Neural cell (in vitro differentiated cells): ENCODE measurements at regions not wholly inside any gene's neighbourhood (a gene's known extent, or its start where the extent isn't known, plus 50 kb on each side); places are given as distances from the start of the nearest gene placed in this dataset.

Source experiments
- CTCF ChIP-seq: fragments of 450-650 bp; IDR thresholded peaks from 2 replicates; pipeline ENCODE4 v1.5.1; 2014; ENCODE audit warnings: antibody characterized with exemption, mild to moderate bottlenecking, moderate library complexity; ENCODE audit not compliant: poor library complexity, severe bottlenecking
- EZH2 ChIP-seq: fragments of 200-600, 300-800 bp; shearing (Covaris generic), sonication (generic); IDR thresholded peaks from 2 replicates; pipeline ENCODE4 v1.6.1; 2014; ENCODE audit warnings: antibody characterized with exemption, low read length, borderline replicate concordance, mild to moderate bottlenecking; ENCODE audit not compliant: insufficient read depth, poor library complexity, severe bottlenecking
- POLR2AphosphoS5 ChIP-seq: IDR thresholded peaks from 2 replicates; pipeline ENCODE4 v1.6.1; 2012
- SMC3 ChIP-seq: fragments of 450-650 bp; conservative IDR thresholded peaks from 2 replicates; pipeline ENCODE4 v1.6.1; 2014; ENCODE audit warnings: antibody characterized with exemption, mild to moderate bottlenecking, moderate library complexity; ENCODE audit not compliant: poor library complexity

DNA sequence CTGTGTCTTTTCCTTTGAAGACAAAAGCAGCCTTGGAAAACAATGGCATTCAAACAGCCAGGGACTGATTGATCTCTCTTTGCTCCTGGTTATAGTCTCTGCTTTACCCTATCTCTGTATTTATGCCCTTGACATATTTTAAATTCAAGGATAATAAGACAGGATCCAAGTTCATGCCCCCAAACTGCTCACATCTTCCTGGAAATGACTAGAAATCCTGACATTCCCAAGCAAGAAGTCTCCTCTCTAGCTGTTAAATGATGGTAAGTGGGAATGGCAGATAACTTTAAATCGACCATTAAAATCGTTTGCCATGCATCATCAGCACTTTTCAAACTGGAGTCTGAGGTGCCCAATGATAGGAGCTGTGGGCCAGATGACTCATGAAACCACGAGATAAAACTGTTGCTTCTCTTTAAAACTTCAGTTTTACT, 435.6 kb downstream of the FOXO1 start:
- TF ChIP-seq CTCF (no peak), SMC3 (no peak), EZH2 (no peak), POLR2AphosphoS5 (no peak)
